ENCODE measurements at regions not wholly inside any gene's neighbourhood (a gene's known extent, or its start where the extent isn't known, plus 50 kb on each side); places are given as distances from the start of the nearest gene placed in this dataset.

GRCh38 chr21:20207335-20207734 lies 790.9 kb upstream of the NCAM2 start (continued):
- TF ChIP-seq CREB3 (tag; conservative IDR thresholded peaks at IDR 0.05; ENCODE audit: low read depth) = no peak
- no peak for TF ChIP-seq HDAC6 (IDR thresholded peaks at IDR 0.05; ENCODE audit: low read depth, low read length)

- ATAC-seq (peak; percentile 47; the same call in 1 of the 3 replicates), FAIRE-seq (no peak), DNase-seq (ENCODE audit: extremely low read depth in 1 of 4, low spot score in 3 of 4) (peak in 1 of 4 experiments; percentile 21)
- WGBS (ENCODE audit: insufficient coverage, low coverage, missing lambda C conversion rate) = 51% methylated on average over 6 of the region's 6 CpGs
- no peaks in the 10 kb centered on the region for H3K36me3 ChIP-seq (ENCODE audit: control insufficient read depth, insufficient read depth, low read length)
- ChIA-PET CTCF (ENCODE audit: low intra/inter-chr PET ratio) (no interaction called here), POLR2A (no interaction called here)
- H3K9ac ChIP-seq (ENCODE audit: insufficient read depth in 1 of 2, low read depth in 2 of 2, low read length in 2 of 2) = no peak overlapping the region
- no TSS peak for BruUV-seq (replicated peaks)
- H3K4me1 ChIP-seq (replicated peaks in 1 of 2; ENCODE audit: control insufficient read depth in 2 of 2, insufficient read depth in 2 of 2, low read length in 2 of 2) = no peaks in the 10 kb centered on the region
- H3K4me3 ChIP-seq = no peak overlapping the region
- in situ Hi-C loops (cut with MboI) = no loop called here
- H3K79me2 ChIP-seq (ENCODE audit: control insufficient read depth, insufficient read depth, low read length) = no peaks in the 10 kb centered on the region
- peak overlapping the region; percentile 69; the same call in 1 of the 2 replicates for H2AFZ ChIP-seq (ENCODE audit: low read depth, low read length)
- H3K4me2 ChIP-seq (ENCODE audit: insufficient read depth, low read length) = no peak overlapping the region
- intact Hi-C loops (cut with micrococcal nuclease) = loop anchor here (5.0 kb wide), 1 partner anchor 171 kb away; no protein-coding TSS in a partner anchor
- no peaks in the 10 kb centered on the region for H3K27me3 ChIP-seq (ENCODE audit: control insufficient read depth in 2 of 2, insufficient read depth in 2 of 2, low read length in 2 of 2)
- no peaks in the 10 kb centered on the region; the same call in 1 of the 2 replicates for H3K9me3 ChIP-seq (replicated peaks; ENCODE audit: control insufficient read depth, insufficient read depth, low read depth, low read length)
- H4K20me1 ChIP-seq (replicated peaks; ENCODE audit: control insufficient read depth, insufficient read depth, low read length) = no peaks in the 10 kb centered on the region
- H3K27ac ChIP-seq (ENCODE audit: extremely low read depth, low read depth, low read length) = no peak overlapping the region
- no peaks in the 10 kb centered on the region for H3K9me1 ChIP-seq (ENCODE audit: control insufficient read depth, insufficient read depth, low read length)
- TF ChIP-seq FOXK2 (conservative IDR thresholded peaks at IDR 0.05 in 1 of 2, IDR thresholded peaks at IDR 0.05 in 1 of 2; ENCODE audit: low read depth in 2 of 2) (no peak), CTCF (IDR thresholded peaks at IDR 0.05 in 2 of 3, conservative IDR thresholded peaks at IDR 0.05 in 1 of 3; ENCODE audit: insufficient read depth in 2 of 3, low read depth in 1 of 3, low read length in 3 of 3) (peak in 2 of 3 experiments; percentile 14 to 22; a peak in 1 of 6 replicates), HNRNPUL1 (IDR thresholded peaks at IDR 0.05; ENCODE audit: low read length) (no peak), ZNF699 (CRISPR knock-in tag; IDR thresholded peaks at IDR 0.05; ENCODE audit: insufficient replicate concordance) (no peak), HNRNPLL (IDR thresholded peaks at IDR 0.05; ENCODE audit: low read depth, low read length, poor library complexity, severe bottlenecking) (no peak), RAD21 (CRISPR knock-in tag; conservative IDR thresholded peaks at IDR 0.05 in 1 of 2, IDR thresholded peaks at IDR 0.05 in 1 of 2) (peak in 1 of 2 experiments; percentile 50; a peak in 1 of 4 replicates), PBX2 (CRISPR knock-in tag; IDR thresholded peaks at IDR 0.05; ENCODE audit: low read depth) (no peak), PBX2 (tag; conservative IDR thresholded peaks at IDR 0.05; ENCODE audit: low read depth) (no peak), ETS1 (conservative IDR thresholded peaks at IDR 0.05; ENCODE audit: control insufficient read depth, low read depth, low read length) (no peak), PHB (CRISPR knock-in tag; IDR thresholded peaks at IDR 0.05) (no peak)
These were observed 782.2 kb upstream of the NCAM2 start for GRCh38 chr21:20215959-20216358.

Data from K562 (cell line).